SK-N-MC (cell line): ENCODE measurements at regions not wholly inside any gene's neighbourhood (a gene's known extent, or its start where the extent isn't known, plus 50 kb on each side); places are given as distances from the start of the nearest gene placed in this dataset.

Experiments used
- DNase-seq: peaks from one replicate; pipeline ENCODE4 v3.0.0-alpha.2; 2011; ENCODE audit warnings: low read depth, low spot score
- H3K27ac ChIP-seq: fragments of 200-600 bp; sonication (generic); 2 replicates; pipeline ENCODE4 v1.5.1; 2016; ENCODE audit warnings: mixed run types
- H3K36me3 ChIP-seq: fragments of 200-600 bp; sonication (generic); 2 replicates; pipeline ENCODE4 v1.6.1; 2017; ENCODE audit warnings: antibody characterized with exemption, low read length, mixed read lengths; ENCODE audit not compliant: insufficient read depth
- H3K4me3 ChIP-seq: fragments of 200-600 bp; sonication (generic); 2 replicates; pipeline ENCODE4 v1.5.1; 2016
- H3K9ac ChIP-seq: fragments of 200-600 bp; sonication (generic); 2 replicates; pipeline ENCODE4 v1.8.0; 2017; ENCODE audit warnings: mixed run types, mixed read lengths; ENCODE audit not compliant: insufficient read length
- H3K9me3 ChIP-seq: fragments of 200-600 bp; sonication (generic); 2 replicates; pipeline ENCODE4 v1.6.1; 2017; ENCODE audit warnings: low read depth, mild to moderate bottlenecking, antibody characterized with exemption, low read length, moderate library complexity, mixed read lengths
- EZH2 ChIP-seq: fragments of 200-600 bp; sonication (generic); IDR thresholded peaks from one replicate; pipeline ENCODE4 v1.6.1; 2017; ENCODE audit warnings: antibody characterized with exemption
- FOXP2 ChIP-seq: optimal IDR thresholded peaks from 2 replicates; pipeline ENCODE3; 2011; ENCODE audit warnings: mild to moderate bottlenecking, moderate library complexity; ENCODE audit not compliant: insufficient read depth; ENCODE audit errors: extremely low read length, control extremely low read depth
- POLR2AphosphoS5 ChIP-seq: IDR thresholded peaks from 2 replicates; pipeline ENCODE4 v1.6.1; 2012; ENCODE audit warnings: mild to moderate bottlenecking, low read depth, low read length, borderline replicate concordance

- no peak overlapping the region for H3K9ac ChIP-seq
- H3K4me3 ChIP-seq, result no peak overlapping the region
- no peak for DNase-seq
- H3K36me3 ChIP-seq, result no peaks in the 10 kb centered on the region
- H3K9me3 ChIP-seq, result no peaks in the 10 kb centered on the region
- no peak for TF ChIP-seq FOXP2
- TF ChIP-seq EZH2, result no peak
- TF ChIP-seq POLR2AphosphoS5, result no peak
- H3K27ac ChIP-seq, result no peak overlapping the region
Observed at GRCh38 chr17:77393867-77394539, 253.2 kb downstream of the SEC14L1 start.

GRCh38 chr17:77394540-77395295 lies 253.9 kb downstream of the SEC14L1 start:
- TF ChIP-seq POLR2AphosphoS5, result no peak
- no peak overlapping the region for H3K9ac ChIP-seq
- H3K4me3 ChIP-seq, result no peak overlapping the region
- H3K27ac ChIP-seq, result no peak overlapping the region
- no peaks in the 10 kb centered on the region for H3K36me3 ChIP-seq
- H3K9me3 ChIP-seq, result no peaks in the 10 kb centered on the region
- no peak for DNase-seq

DNA sequence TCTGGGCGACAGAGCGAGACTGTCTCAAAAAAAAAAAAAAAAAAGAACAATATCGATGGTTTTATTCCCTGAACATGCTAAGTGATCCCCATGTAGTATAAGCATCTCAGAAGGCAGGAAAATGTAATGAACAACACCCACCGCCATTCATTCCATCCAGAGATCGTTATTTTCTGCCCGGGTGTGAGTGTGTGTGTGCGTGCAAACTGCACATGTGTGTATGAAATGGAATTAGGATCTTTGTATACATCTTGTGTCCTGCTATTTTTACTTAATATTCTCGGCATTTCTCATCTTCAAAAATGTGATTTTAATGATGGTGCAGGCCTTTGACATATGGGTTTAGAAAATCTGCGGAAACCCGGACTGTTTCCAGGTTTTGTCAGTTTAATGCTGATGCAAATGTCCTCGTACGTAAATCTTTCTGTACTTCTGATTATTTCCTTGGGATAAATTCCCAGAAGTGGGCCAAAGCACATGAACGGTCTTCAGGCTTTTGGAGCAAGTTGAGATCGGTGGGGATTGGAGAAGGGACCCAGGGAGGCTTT lies 254.8 kb downstream of the SEC14L1 start:
- Histone ChIP-seq H3K9ac (no peak overlapping the region), H3K27ac (no peak overlapping the region), H3K9me3 (no peaks in the 10 kb centered on the region), H3K4me3 (no peak overlapping the region), H3K36me3 (no peaks in the 10 kb centered on the region)
- no peak for DNase-seq
- TF ChIP-seq FOXP2 (no peak), EZH2 (no peak), POLR2AphosphoS5 (no peak)

- no peak for DNase-seq
- Histone ChIP-seq H3K27ac (no peak overlapping the region), H3K36me3 (no peaks in the 10 kb centered on the region), H3K4me3 (no peak overlapping the region), H3K9me3 (no peaks in the 10 kb centered on the region), H3K9ac (no peak overlapping the region)
- TF ChIP-seq POLR2AphosphoS5, result no peak
- no peak for TF ChIP-seq FOXP2
- no peak for TF ChIP-seq EZH2
Observed at GRCh38 chr17:77396610-77397009, 255.8 kb downstream of the SEC14L1 start.

GRCh38 chr17:77398274-77398673 lies 257.5 kb downstream of the SEC14L1 start:
- peaks cover 9% of the 10 kb centered on the region; the same call in 1 of the 2 replicates for H3K36me3 ChIP-seq
- no peak overlapping the region for H3K4me3 ChIP-seq
- H3K9ac ChIP-seq, result no peak overlapping the region
- H3K9me3 ChIP-seq, result no peaks in the 10 kb centered on the region
- H3K27ac ChIP-seq, result no peak overlapping the region
- TF ChIP-seq FOXP2, result no peak
- TF ChIP-seq EZH2, result no peak
- TF ChIP-seq POLR2AphosphoS5, result no peak
- DNase-seq, result no peak

DNA sequence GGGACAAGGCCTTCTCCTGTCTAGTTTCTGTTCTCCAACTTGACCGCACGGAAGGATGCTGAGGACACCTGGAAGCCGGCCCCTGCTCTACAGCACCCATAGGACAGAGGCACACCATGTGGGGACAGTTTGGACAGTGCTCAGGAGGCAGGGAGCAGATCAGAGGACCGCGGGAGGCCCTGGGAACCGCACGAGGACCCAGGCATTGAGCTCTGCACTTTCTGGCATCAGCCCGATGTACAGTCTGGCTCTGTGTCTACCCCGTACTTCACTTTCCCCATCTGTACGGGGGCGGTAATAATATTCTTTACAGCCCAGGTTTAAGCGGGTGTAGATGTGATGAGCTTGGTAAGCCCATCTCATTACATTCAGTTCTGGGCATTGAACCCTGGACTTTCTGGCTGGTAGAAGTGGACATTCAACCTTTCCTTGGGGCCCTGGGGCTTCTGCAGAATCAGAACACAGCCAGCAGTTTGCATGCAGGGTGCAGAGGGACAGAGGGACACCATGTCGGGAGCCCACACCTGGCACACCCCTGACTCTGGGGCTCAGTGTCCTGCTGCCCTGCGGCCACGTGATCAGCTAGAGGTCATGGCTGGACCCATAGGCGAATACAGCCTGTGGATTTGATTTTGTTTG lies 258.7 kb downstream of the SEC14L1 start:
- peaks cover 13% of the 10 kb centered on the region; the same call in 1 of the 2 replicates for H3K36me3 ChIP-seq
- DNase-seq, result no peak
- TF ChIP-seq EZH2 (no peak), POLR2AphosphoS5 (no peak), FOXP2 (no peak)
- H3K4me3 ChIP-seq, result no peak overlapping the region
- H3K9ac ChIP-seq, result no peak overlapping the region
- H3K27ac ChIP-seq, result no peak overlapping the region
- H3K9me3 ChIP-seq, result no peaks in the 10 kb centered on the region

DNA sequence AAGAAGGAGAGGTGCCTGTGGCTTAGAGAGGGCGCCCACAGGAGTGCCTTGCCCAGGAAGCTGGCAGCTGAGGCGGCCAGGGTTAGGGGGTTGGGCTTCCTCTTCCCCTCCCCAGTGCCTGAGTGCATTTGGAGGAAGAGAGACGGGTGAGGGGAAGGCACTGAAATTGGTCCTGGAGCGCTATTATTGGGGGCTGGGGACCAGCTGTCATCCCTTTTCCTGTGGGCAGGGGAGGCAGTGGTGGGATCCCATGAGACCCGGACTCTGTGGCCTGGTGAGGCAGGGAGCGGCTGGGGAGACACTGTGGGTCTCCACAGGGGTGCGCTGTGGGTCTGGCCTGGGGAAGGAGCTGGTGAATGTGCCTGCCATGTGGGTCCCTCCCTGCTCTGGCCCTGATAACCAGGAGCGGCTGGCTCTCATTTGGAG lies 259.7 kb downstream of the SEC14L1 start:
- Histone ChIP-seq H3K9me3 (no peaks in the 10 kb centered on the region), H3K4me3 (no peak overlapping the region), H3K27ac (0 out of 2 replicates have a peak overlapping the region, but pooled peaks have one; percentile 31), H3K36me3 (peaks cover 13% of the 10 kb centered on the region; the same call in 1 of the 2 replicates), H3K9ac (peak overlapping the region; percentile 20)
- DNase-seq, result no peak
- no peak for TF ChIP-seq POLR2AphosphoS5
- TF ChIP-seq FOXP2, result no peak
- no peak for TF ChIP-seq EZH2

GRCh38 chr17:77402159-77402731 lies 261.5 kb downstream of the SEC14L1 start:
- Histone ChIP-seq H3K4me3 (no peak overlapping the region), H3K9ac (no peak overlapping the region), H3K9me3 (no peaks in the 10 kb centered on the region), H3K27ac (no peak overlapping the region), H3K36me3 (peaks cover 13% of the 10 kb centered on the region; the same call in 1 of the 2 replicates)
- DNase-seq, result no peak
- TF ChIP-seq POLR2AphosphoS5 (no peak), EZH2 (no peak), FOXP2 (no peak)
